ENCODE measurements at regions not wholly inside any gene's neighbourhood (a gene's known extent, or its start where the extent isn't known, plus 50 kb on each side); places are given as distances from the start of the nearest gene placed in this dataset.
"Not testable (repeated sequence)": the region's sequence is repeated elsewhere in the genome, so short reads cannot be mapped to it uniquely, and the experiment has no call there.

- not testable (repeated sequence) for DNase-seq (ENCODE audit: low read depth)
These were observed 167.2 kb downstream of the BCL2L11 start for GRCh38 chr2:111287646-111288568.

- not testable (repeated sequence) for DNase-seq (ENCODE audit: low read depth)
These were observed 169.7 kb downstream of the BCL2L11 start for GRCh38 chr2:111290370-111290769.

- DNase-seq (ENCODE audit: low read depth), result not testable (repeated sequence)
These were observed 170.9 kb downstream of the BCL2L11 start for GRCh38 chr2:111291566-111291965.

GRCh38 chr2:111292232-111292968, 171.7 kb downstream of the BCL2L11 start:
- DNase-seq (ENCODE audit: low read depth), result not testable (repeated sequence)

GRCh38 chr2:111294699-111295098, 174.0 kb downstream of the BCL2L11 start:
- not testable (repeated sequence) for DNase-seq (ENCODE audit: low read depth)

- not testable (repeated sequence) for DNase-seq (ENCODE audit: low read depth)
These were observed 175.5 kb downstream of the BCL2L11 start for GRCh38 chr2:111296122-111296804.

GRCh38 chr2:111297128-111297527, 176.4 kb downstream of the BCL2L11 start:
- not testable (repeated sequence) for DNase-seq (ENCODE audit: low read depth)

- not testable (repeated sequence) for DNase-seq (ENCODE audit: low read depth)
These were observed 178.2 kb downstream of the BCL2L11 start for GRCh38 chr2:111298927-111299326.

GRCh38 chr2:111299635-111300034, 178.9 kb downstream of the BCL2L11 start:
- DNase-seq (ENCODE audit: low read depth), result not testable (repeated sequence)

- not testable (repeated sequence) for DNase-seq (ENCODE audit: low read depth)
These were observed 181.0 kb downstream of the BCL2L11 start for GRCh38 chr2:111301677-111302076.

GRCh38 chr2:111302397-111303218, 181.9 kb downstream of the BCL2L11 start:
- not testable (repeated sequence) for DNase-seq (ENCODE audit: low read depth)

- not testable (repeated sequence) for DNase-seq (ENCODE audit: low read depth)
These were observed 186.6 kb downstream of the BCL2L11 start for GRCh38 chr2:111307302-111307701.

GRCh38 chr2:111309231-111310075, 188.7 kb downstream of the BCL2L11 start:
- DNase-seq (ENCODE audit: low read depth), result not testable (repeated sequence)

GRCh38 chr2:111310395-111310794, 189.7 kb downstream of the BCL2L11 start:
- DNase-seq (ENCODE audit: low read depth), result not testable (repeated sequence)

GRCh38 chr2:111311568-111311967, 190.9 kb downstream of the BCL2L11 start:
- not testable (repeated sequence) for DNase-seq (ENCODE audit: low read depth)

GRCh38 chr2:111312897-111313607, 192.3 kb downstream of the BCL2L11 start:
- not testable (repeated sequence) for DNase-seq (ENCODE audit: low read depth)

GRCh38 chr2:111313711-111314110, 193.0 kb downstream of the BCL2L11 start:
- DNase-seq (ENCODE audit: low read depth), result not testable (repeated sequence)

- DNase-seq (ENCODE audit: low read depth), result not testable (repeated sequence)
These were observed 194.6 kb downstream of the BCL2L11 start for GRCh38 chr2:111315188-111315917.

- not testable (repeated sequence) for DNase-seq (ENCODE audit: low read depth)
These were observed 195.6 kb downstream of the BCL2L11 start for GRCh38 chr2:111316221-111316741.
